ENCODE measurements at regions not wholly inside any gene's neighbourhood (a gene's known extent, or its start where the extent isn't known, plus 50 kb on each side); places are given as distances from the start of the nearest gene placed in this dataset.

- ChIA-PET POLR2A (no interaction called here), RAD21 (ENCODE audit: unreplicated experiment) (no interaction called here), SMC1A (ENCODE audit: uncharacterized antibody, unreplicated experiment) (no interaction called here), CTCF (no interaction called here)
- DNase-seq (ENCODE audit: low read depth, low spot score), result no peak
- no peaks in the 10 kb centered on the region for H3K36me3 ChIP-seq (ENCODE audit: control insufficient read depth in 2 of 2, insufficient read depth in 2 of 2, low read length in 1 of 2)
- intact Hi-C loops (cut with micrococcal nuclease; ENCODE audit: unreplicated experiment) (no loop called here), in situ Hi-C loops (cut with MboI) (no loop called here)
- H3K27ac ChIP-seq (ENCODE audit: control insufficient read depth, insufficient read depth), result no peak overlapping the region
- BruUV-seq (replicated peaks), result no TSS peak
- no peak overlapping the region for H3K4me3 ChIP-seq
- H3K9ac ChIP-seq (ENCODE audit: control insufficient read depth, insufficient read depth, low read length), result no peak overlapping the region
- WGBS (ENCODE audit: insufficient coverage, insufficient replicate concordance, low lambda C conversion rate, missing lambda C conversion rate), result 51% methylated on average over 13 of the region's 13 CpGs
- ATAC-seq, result no peak
- H2AFZ ChIP-seq (ENCODE audit: control insufficient read depth, low read depth, low read length), result no peak overlapping the region
- no peaks in the 10 kb centered on the region for H3K79me2 ChIP-seq (ENCODE audit: control insufficient read depth, insufficient read depth, low read length)
- H4K20me1 ChIP-seq (ENCODE audit: control insufficient read depth, insufficient read depth), result no peaks in the 10 kb centered on the region
- no peaks in the 10 kb centered on the region for H3K4me1 ChIP-seq (ENCODE audit: control insufficient read depth, insufficient read depth, low read length)
- no peak for FAIRE-seq
- no peaks in the 10 kb centered on the region for H3K9me3 ChIP-seq (replicated peaks; ENCODE audit: control insufficient read depth, insufficient read depth, low read length)
- no peaks in the 10 kb centered on the region for H3K27me3 ChIP-seq (replicated peaks in 1 of 2; ENCODE audit: control insufficient read depth in 2 of 2, insufficient read depth in 2 of 2, low read length in 1 of 2)
- H3K4me2 ChIP-seq (ENCODE audit: control insufficient read depth, insufficient read depth), result no peak overlapping the region
- TF ChIP-seq, protein P1, sequence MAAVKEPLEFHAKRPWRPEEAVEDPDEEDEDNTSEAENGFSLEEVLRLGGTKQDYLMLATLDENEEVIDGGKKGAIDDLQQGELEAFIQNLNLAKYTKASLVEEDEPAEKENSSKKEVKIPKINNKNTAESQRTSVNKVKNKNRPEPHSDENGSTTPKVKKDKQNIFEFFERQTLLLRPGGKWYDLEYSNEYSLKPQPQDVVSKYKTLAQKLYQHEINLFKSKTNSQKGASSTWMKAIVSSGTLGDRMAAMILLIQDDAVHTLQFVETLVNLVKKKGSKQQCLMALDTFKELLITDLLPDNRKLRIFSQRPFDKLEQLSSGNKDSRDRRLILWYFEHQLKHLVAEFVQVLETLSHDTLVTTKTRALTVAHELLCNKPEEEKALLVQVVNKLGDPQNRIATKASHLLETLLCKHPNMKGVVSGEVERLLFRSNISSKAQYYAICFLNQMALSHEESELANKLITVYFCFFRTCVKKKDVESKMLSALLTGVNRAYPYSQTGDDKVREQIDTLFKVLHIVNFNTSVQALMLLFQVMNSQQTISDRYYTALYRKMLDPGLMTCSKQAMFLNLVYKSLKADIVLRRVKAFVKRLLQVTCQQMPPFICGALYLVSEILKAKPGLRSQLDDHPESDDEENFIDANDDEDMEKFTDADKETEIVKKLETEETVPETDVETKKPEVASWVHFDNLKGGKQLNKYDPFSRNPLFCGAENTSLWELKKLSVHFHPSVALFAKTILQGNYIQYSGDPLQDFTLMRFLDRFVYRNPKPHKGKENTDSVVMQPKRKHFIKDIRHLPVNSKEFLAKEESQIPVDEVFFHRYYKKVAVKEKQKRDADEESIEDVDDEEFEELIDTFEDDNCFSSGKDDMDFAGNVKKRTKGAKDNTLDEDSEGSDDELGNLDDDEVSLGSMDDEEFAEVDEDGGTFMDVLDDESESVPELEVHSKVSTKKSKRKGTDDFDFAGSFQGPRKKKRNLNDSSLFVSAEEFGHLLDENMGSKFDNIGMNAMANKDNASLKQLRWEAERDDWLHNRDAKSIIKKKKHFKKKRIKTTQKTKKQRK (IDR thresholded peaks at IDR 0.05; ENCODE audit: low read depth, low read length), result no peak
- TF ChIP-seq, protein P2, sequence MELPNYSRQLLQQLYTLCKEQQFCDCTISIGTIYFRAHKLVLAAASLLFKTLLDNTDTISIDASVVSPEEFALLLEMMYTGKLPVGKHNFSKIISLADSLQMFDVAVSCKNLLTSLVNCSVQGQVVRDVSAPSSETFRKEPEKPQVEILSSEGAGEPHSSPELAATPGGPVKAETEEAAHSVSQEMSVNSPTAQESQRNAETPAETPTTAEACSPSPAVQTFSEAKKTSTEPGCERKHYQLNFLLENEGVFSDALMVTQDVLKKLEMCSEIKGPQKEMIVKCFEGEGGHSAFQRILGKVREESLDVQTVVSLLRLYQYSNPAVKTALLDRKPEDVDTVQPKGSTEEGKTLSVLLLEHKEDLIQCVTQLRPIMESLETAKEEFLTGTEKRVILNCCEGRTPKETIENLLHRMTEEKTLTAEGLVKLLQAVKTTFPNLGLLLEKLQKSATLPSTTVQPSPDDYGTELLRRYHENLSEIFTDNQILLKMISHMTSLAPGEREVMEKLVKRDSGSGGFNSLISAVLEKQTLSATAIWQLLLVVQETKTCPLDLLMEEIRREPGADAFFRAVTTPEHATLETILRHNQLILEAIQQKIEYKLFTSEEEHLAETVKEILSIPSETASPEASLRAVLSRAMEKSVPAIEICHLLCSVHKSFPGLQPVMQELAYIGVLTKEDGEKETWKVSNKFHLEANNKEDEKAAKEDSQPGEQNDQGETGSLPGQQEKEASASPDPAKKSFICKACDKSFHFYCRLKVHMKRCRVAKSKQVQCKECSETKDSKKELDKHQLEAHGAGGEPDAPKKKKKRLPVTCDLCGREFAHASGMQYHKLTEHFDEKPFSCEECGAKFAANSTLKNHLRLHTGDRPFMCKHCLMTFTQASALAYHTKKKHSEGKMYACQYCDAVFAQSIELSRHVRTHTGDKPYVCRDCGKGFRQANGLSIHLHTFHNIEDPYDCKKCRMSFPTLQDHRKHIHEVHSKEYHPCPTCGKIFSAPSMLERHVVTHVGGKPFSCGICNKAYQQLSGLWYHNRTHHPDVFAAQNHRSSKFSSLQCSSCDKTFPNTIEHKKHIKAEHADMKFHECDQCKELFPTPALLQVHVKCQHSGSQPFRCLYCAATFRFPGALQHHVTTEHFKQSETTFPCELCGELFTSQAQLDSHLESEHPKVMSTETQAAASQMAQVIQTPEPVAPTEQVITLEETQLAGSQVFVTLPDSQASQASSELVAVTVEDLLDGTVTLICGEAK (IDR thresholded peaks at IDR 0.05; ENCODE audit: borderline replicate concordance), result no peak
- TF ChIP-seq BRCA1 (IDR thresholded peaks at IDR 0.05; ENCODE audit: low read depth, low read length) (no peak), TAF1 (IDR thresholded peaks at IDR 0.05; ENCODE audit: borderline replicate concordance, low read depth, low read length) (no peak), ZNF687 (IDR thresholded peaks at IDR 0.05) (no peak), ATF2 (IDR thresholded peaks at IDR 0.05; ENCODE audit: low read length) (no peak), SPI1 (IDR thresholded peaks at IDR 0.05; ENCODE audit: borderline replicate concordance, insufficient read depth, low read depth, low read length) (no peak), IKZF1 (conservative IDR thresholded peaks at IDR 0.05) (no peak), RB1 (IDR thresholded peaks at IDR 0.05; ENCODE audit: borderline replicate concordance) (no peak)
- TF ChIP-seq, protein P3, sequence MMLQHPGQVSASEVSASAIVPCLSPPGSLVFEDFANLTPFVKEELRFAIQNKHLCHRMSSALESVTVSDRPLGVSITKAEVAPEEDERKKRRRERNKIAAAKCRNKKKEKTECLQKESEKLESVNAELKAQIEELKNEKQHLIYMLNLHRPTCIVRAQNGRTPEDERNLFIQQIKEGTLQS (IDR thresholded peaks at IDR 0.05; ENCODE audit: borderline replicate concordance, extremely low read depth, low read depth, low read length), result no peak
Measured at GRCh38 chr10:21145751-21146435, 248.8 kb upstream of the NEBL start.
